GM18505 (cell line): ENCODE measurements at regions not wholly inside any gene's neighbourhood (a gene's known extent, or its start where the extent isn't known, plus 50 kb on each side); places are given as distances from the start of the nearest gene placed in this dataset.
"Not testable (repeated sequence)": the region's sequence is repeated elsewhere in the genome, so short reads cannot be mapped to it uniquely, and the experiment has no call there.

Experiments used
- ATAC-seq: cut with Tn5 transposase; IDR thresholded peaks from one replicate; pipeline ENCODE4 v1.9.1; 2021; ENCODE audit not compliant: unreplicated experiment
- POLR2A ChIP-seq: IDR thresholded peaks from 4 replicates; pipeline ENCODE4 v1.6.1; 2011; ENCODE audit warnings: borderline replicate concordance; ENCODE audit not compliant: insufficient read depth, insufficient read length; ENCODE audit errors: extremely low read depth

- no peak for ATAC-seq
Observed at GRCh38 chr5:145429170-145429569, 406.0 kb downstream of the PRELID2 start.

GRCh38 chr5:145408048-145408341, 427.1 kb downstream of the PRELID2 start:
- no peak for TF ChIP-seq POLR2A
- no peak for ATAC-seq

More at GRCh38 chr5:145429170-145429569, 406.0 kb downstream of the PRELID2 start:
- no peak for TF ChIP-seq POLR2A

- no peak for TF ChIP-seq POLR2A
- no peak for ATAC-seq
Observed at GRCh38 chr5:145407300-145408047, 427.7 kb downstream of the PRELID2 start.

GRCh38 chr5:145403992-145404391, 431.1 kb downstream of the PRELID2 start:
- ATAC-seq: no peak
- TF ChIP-seq POLR2A: no peak

- no peak for ATAC-seq
- no peak for TF ChIP-seq POLR2A
Observed at GRCh38 chr5:145396888-145397287, 438.3 kb downstream of the PRELID2 start.

- not testable (repeated sequence) for ATAC-seq
Observed at GRCh38 chr5:145395151-145395550, 440.0 kb downstream of the PRELID2 start.

GRCh38 chr5:145393426-145393825, 441.7 kb downstream of the PRELID2 start:
- no peak for ATAC-seq
- no peak for TF ChIP-seq POLR2A

- no peak for TF ChIP-seq POLR2A
- ATAC-seq: no peak
Observed at GRCh38 chr5:145389047-145389446, 446.1 kb downstream of the PRELID2 start.

GRCh38 chr5:145385276-145385675, 449.9 kb downstream of the PRELID2 start:
- TF ChIP-seq POLR2A: no peak
- ATAC-seq: no peak

GRCh38 chr5:145378226-145378625, 456.9 kb downstream of the PRELID2 start:
- ATAC-seq: no peak
- TF ChIP-seq POLR2A: no peak

GRCh38 chr5:145375521-145375920, 459.6 kb downstream of the PRELID2 start:
- no peak for TF ChIP-seq POLR2A
- ATAC-seq: no peak

GRCh38 chr5:145365464-145365863, 469.7 kb downstream of the PRELID2 start:
- ATAC-seq: no peak
- TF ChIP-seq POLR2A: no peak

- TF ChIP-seq POLR2A: no peak
- ATAC-seq: no peak
Observed at GRCh38 chr5:145362266-145362665, 472.9 kb downstream of the PRELID2 start.

GRCh38 chr5:145360936-145361335, 474.2 kb downstream of the PRELID2 start:
- ATAC-seq: no peak
- no peak for TF ChIP-seq POLR2A

GRCh38 chr5:145350513-145350912, 484.6 kb downstream of the PRELID2 start:
- ATAC-seq: no peak
- TF ChIP-seq POLR2A: no peak

- no peak for ATAC-seq
Observed at GRCh38 chr5:145347026-145347616, 488.0 kb downstream of the PRELID2 start.

More at GRCh38 chr5:145347026-145347616, 488.0 kb downstream of the PRELID2 start:
- no peak for TF ChIP-seq POLR2A
